Endothelial cell (in vitro differentiated cells): ENCODE measurements at regions not wholly inside any gene's neighbourhood (a gene's known extent, or its start where the extent isn't known, plus 50 kb on each side); places are given as distances from the start of the nearest gene placed in this dataset.

Experiments used
- DNase-seq: peaks from one replicate; pipeline ENCODE4 v3.0.0; 2021; ENCODE audit warnings: low spot score
- H3K27ac Mint-ChIP-seq: one replicate; pipeline ENCODE4 v1.8.0; 2021; ENCODE audit warnings: mixed read lengths, inconsistent platforms; ENCODE audit not compliant: unreplicated experiment
- H3K27me3 Mint-ChIP-seq: one replicate; pipeline ENCODE4 v1.8.0; 2021; ENCODE audit warnings: mild to moderate bottlenecking, moderate library complexity, mixed read lengths, inconsistent platforms; ENCODE audit not compliant: unreplicated experiment
- H3K36me3 Mint-ChIP-seq: one replicate; pipeline ENCODE4 v1.8.0; 2021; ENCODE audit warnings: mild to moderate bottlenecking, low read depth, mixed read lengths, inconsistent platforms; ENCODE audit not compliant: unreplicated experiment
- H3K4me1 Mint-ChIP-seq: one replicate; pipeline ENCODE4 v1.8.0; 2021; ENCODE audit warnings: mild to moderate bottlenecking, mixed read lengths, inconsistent platforms; ENCODE audit not compliant: unreplicated experiment
- H3K4me3 Mint-ChIP-seq: one replicate; pipeline ENCODE4 v1.8.0; 2021; ENCODE audit warnings: mild to moderate bottlenecking, mixed read lengths, inconsistent platforms; ENCODE audit not compliant: unreplicated experiment
- H3K9me3 Mint-ChIP-seq: one replicate; pipeline ENCODE4 v1.8.0; 2021; ENCODE audit warnings: mixed read lengths, inconsistent platforms; ENCODE audit not compliant: unreplicated experiment
- CTCF ChIP-seq: fragments of 200-600 bp; sonication (generic); IDR thresholded peaks from one replicate; pipeline ENCODE4 v1.5.0; 2021; ENCODE audit warnings: antibody characterized with exemption; ENCODE audit not compliant: unreplicated experiment

DNA sequence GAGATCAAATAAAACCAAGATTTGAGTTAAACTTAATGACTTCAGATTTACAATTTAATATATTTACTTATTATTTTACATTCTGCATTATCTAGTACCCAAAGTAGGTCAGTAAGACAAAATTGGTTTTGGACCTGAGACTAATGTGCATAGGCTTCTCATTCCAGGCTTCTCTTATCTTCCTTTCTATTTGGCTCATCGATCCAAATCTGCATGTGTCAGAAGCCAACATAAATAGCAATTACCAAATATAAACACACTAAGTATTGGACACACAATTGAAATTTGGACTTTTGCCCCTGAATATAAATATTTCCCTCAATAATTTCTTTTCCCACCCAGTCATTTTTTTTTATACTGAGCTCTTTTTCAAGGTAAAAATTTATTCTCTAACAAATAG lies 290.6 kb upstream of the ARHGEF26 start:
- Mint-ChIP-seq H3K9me3 (no peaks in the 10 kb centered on the region), H3K4me1 (no peaks in the 10 kb centered on the region), H3K36me3 (peaks cover 3% of the 10 kb centered on the region), H3K4me3 (no peak overlapping the region), H3K27me3 (no peaks in the 10 kb centered on the region), H3K27ac (no peak overlapping the region)
- DNase-seq, result no peak
- no peak for TF ChIP-seq CTCF

GRCh38 chr3:153835540-153835939 lies 285.6 kb upstream of the ARHGEF26 start:
- Mint-ChIP-seq H3K4me1 (no peaks in the 10 kb centered on the region), H3K27ac (no peak overlapping the region), H3K27me3 (no peaks in the 10 kb centered on the region), H3K36me3 (no peaks in the 10 kb centered on the region), H3K9me3 (no peaks in the 10 kb centered on the region), H3K4me3 (no peak overlapping the region)
- no peak for DNase-seq
- no peak for TF ChIP-seq CTCF

- no peaks in the 10 kb centered on the region for H3K4me1 Mint-ChIP-seq
- H3K27ac Mint-ChIP-seq, result no peak overlapping the region
- no peak for DNase-seq
- H3K27me3 Mint-ChIP-seq, result no peaks in the 10 kb centered on the region
- H3K9me3 Mint-ChIP-seq, result no peaks in the 10 kb centered on the region
- H3K36me3 Mint-ChIP-seq, result no peaks in the 10 kb centered on the region
- no peak overlapping the region for H3K4me3 Mint-ChIP-seq
- TF ChIP-seq CTCF, result no peak
Observed at GRCh38 chr3:153840487-153840886, 280.7 kb upstream of the ARHGEF26 start.

DNA sequence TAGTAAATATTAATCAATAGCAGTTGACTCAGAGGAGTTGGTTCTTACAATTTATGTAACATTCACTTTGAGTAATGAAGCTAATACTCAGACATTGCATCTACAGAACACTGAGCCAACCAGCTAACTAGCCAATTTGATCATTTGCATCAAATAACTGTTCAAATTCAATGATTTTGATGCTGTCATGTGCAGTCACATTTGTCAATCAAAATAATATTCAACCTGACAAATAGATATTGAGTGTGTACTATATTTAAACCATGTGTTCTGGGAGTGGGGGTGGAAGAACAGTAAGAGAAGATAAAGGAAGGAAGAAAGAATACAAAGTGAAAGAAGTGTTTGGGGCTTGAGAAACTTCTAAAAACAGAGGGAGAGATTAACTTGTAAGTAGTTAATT lies 277.2 kb upstream of the ARHGEF26 start:
- no peak for TF ChIP-seq CTCF
- Mint-ChIP-seq H3K27ac (no peak overlapping the region), H3K27me3 (no peaks in the 10 kb centered on the region), H3K9me3 (no peaks in the 10 kb centered on the region), H3K4me1 (peaks cover 2% of the 10 kb centered on the region), H3K36me3 (no peaks in the 10 kb centered on the region), H3K4me3 (no peak overlapping the region)
- no peak for DNase-seq

DNA sequence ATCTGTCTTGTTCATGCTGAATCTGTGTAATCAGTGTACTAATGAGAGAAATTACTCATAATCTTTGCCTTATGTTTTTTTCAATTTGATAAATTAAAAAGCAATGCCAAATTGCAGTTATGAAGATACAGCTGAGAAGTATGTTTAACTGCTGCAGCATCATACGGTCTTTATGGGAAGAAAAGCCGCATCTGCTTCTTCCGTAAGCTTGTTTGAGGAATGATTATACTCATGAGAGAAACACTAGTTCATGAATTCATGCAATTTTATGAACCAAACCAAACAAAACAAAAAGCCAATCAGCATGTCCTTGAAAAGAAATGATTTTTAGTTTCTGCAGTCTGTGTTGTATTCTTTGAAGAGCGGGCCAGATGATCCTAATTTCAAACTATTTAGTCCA lies 275.9 kb upstream of the ARHGEF26 start:
- TF ChIP-seq CTCF, result no peak
- Mint-ChIP-seq H3K36me3 (no peaks in the 10 kb centered on the region), H3K9me3 (no peaks in the 10 kb centered on the region), H3K4me1 (peaks cover 2% of the 10 kb centered on the region), H3K4me3 (no peak overlapping the region), H3K27me3 (no peaks in the 10 kb centered on the region), H3K27ac (no peak overlapping the region)
- no peak for DNase-seq
